ENCODE measurements at regions not wholly inside any gene's neighbourhood (a gene's known extent, or its start where the extent isn't known, plus 50 kb on each side); places are given as distances from the start of the nearest gene placed in this dataset.

DNA sequence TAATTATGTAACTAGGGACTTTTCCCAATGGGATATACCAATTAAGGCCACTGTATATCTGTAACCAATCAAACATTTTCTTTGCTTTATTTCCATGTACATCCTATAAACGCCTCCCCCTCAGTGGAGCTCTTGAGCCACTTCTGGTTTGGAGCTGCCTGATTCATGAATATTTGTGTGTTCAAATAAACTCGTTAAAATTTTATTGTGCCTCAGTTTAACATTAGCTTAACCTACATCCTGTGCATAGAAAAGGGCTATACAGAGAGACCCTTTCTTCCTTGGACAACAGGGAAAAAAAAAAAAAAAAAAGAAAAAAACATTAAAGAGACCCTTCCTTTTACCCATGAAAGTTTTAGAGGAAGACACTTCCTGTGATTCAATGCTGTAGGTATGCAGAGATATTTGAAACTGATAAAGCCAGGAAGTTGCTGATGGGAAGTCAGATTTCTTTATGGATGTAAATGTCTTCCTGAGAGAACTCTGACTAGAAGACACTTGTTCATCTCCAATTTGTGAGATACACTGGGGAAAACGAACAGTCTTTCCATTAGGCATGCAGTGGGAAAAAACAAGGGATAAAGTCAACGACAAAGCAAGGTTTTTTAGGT is 614.6 kb upstream of the SOX11 start:
- ChIA-PET CTCF (ENCODE audit: low intra/inter-chr PET ratio, low total read pairs) (no interaction called here), POLR2A (no interaction called here)
- peaks cover 87% of the 10 kb centered on the region for H3K9me3 ChIP-seq (ENCODE audit: low read length)
- no peak overlapping the region for H3K9ac ChIP-seq (ENCODE audit: insufficient read depth, low read depth, low read length)
- no peak for ATAC-seq
- no peak overlapping the region for H3K4me3 ChIP-seq (replicated peaks in 1 of 3; ENCODE audit: insufficient read depth in 1 of 3, low read depth in 2 of 3, low read length in 3 of 3)
- BruUV-seq (replicated peaks): no TSS peak
- no peak overlapping the region for H3K4me2 ChIP-seq (ENCODE audit: low read depth, low read length)
- in situ Hi-C loops (cut with HindIII; ENCODE audit: extremely low pct_ligation_motif_present, low pct_unique_long_range_greater_than_20kb): no loop called here
- no peak overlapping the region for H2AFZ ChIP-seq (ENCODE audit: low read length)
- no peaks in the 10 kb centered on the region for H3K36me3 ChIP-seq (replicated peaks in 1 of 2; ENCODE audit: control insufficient read depth in 1 of 2, insufficient read depth in 2 of 2, low read length in 2 of 2)
- H4K20me1 ChIP-seq (ENCODE audit: insufficient read depth, low read length): no peaks in the 10 kb centered on the region
- H3K79me2 ChIP-seq (ENCODE audit: insufficient read depth, low read length): no peaks in the 10 kb centered on the region
- DNase-seq (ENCODE audit: low spot score): no peak
- H3K4me1 ChIP-seq (ENCODE audit: insufficient read depth, low read length): no peaks in the 10 kb centered on the region
- no peaks in the 10 kb centered on the region for H3K27me3 ChIP-seq (ENCODE audit: control insufficient read depth in 1 of 2, insufficient read depth in 2 of 2, low read length in 2 of 2)
- TF ChIP-seq, protein P1, sequence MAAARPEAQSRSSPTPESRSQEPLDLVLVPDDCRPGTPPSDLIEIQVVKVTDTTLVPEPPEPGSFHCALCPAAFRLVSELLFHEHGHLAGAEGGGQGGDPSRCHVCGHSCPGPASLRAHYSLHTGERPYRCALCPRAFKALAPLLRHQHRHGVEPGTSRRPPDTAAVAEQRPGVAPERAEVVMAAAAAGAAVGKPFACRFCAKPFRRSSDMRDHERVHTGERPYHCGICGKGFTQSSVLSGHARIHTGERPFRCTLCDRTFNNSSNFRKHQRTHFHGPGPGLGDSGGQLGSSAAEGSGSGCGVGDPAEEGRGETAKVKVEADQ (CRISPR knock-in tag; IDR thresholded peaks at IDR 0.05; ENCODE audit: borderline replicate concordance): no peak
- TF ChIP-seq KLF12 (CRISPR knock-in tag; IDR thresholded peaks at IDR 0.05; ENCODE audit: borderline replicate concordance) (no peak), ZBTB7B (CRISPR knock-in tag; IDR thresholded peaks at IDR 0.05) (no peak), ZNF562 (CRISPR knock-in tag; IDR thresholded peaks at IDR 0.05; ENCODE audit: borderline replicate concordance) (no peak), ZNF30 (CRISPR knock-in tag; IDR thresholded peaks at IDR 0.05) (no peak), ZNF530 (CRISPR knock-in tag; IDR thresholded peaks at IDR 0.05; ENCODE audit: low read depth) (no peak), SRF (IDR thresholded peaks at IDR 0.05; ENCODE audit: low read depth, low read length) (no peak), RFX5 (IDR thresholded peaks at IDR 0.05; ENCODE audit: low read depth, low read length) (no peak), TGIF2 (CRISPR knock-in tag; IDR thresholded peaks at IDR 0.05) (no peak), NKX3-1 (CRISPR knock-in tag; IDR thresholded peaks at IDR 0.05) (no peak), GZF1 (CRISPR knock-in tag; IDR thresholded peaks at IDR 0.05) (no peak), MTF1 (CRISPR knock-in tag; IDR thresholded peaks at IDR 0.05) (no peak), ZNF460 (CRISPR knock-in tag; IDR thresholded peaks at IDR 0.05; ENCODE audit: borderline replicate concordance) (no peak)
- TF ChIP-seq, protein P2, sequence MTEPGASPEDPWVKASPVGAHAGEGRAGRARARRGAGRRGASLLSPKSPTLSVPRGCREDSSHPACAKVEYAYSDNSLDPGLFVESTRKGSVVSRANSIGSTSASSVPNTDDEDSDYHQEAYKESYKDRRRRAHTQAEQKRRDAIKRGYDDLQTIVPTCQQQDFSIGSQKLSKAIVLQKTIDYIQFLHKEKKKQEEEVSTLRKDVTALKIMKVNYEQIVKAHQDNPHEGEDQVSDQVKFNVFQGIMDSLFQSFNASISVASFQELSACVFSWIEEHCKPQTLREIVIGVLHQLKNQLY (CRISPR knock-in tag; IDR thresholded peaks at IDR 0.05): no peak
- TF ChIP-seq, protein P3, sequence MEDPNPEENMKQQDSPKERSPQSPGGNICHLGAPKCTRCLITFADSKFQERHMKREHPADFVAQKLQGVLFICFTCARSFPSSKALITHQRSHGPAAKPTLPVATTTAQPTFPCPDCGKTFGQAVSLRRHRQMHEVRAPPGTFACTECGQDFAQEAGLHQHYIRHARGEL (CRISPR knock-in tag; IDR thresholded peaks at IDR 0.05): no peak
- TF ChIP-seq, protein P4, sequence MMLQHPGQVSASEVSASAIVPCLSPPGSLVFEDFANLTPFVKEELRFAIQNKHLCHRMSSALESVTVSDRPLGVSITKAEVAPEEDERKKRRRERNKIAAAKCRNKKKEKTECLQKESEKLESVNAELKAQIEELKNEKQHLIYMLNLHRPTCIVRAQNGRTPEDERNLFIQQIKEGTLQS (CRISPR knock-in tag; IDR thresholded peaks at IDR 0.05): no peak
- no peak overlapping the region for H3K27ac ChIP-seq (ENCODE audit: extremely low read length, insufficient read depth, low read length)
- intact Hi-C loops (cut with micrococcal nuclease; ENCODE audit: unreplicated experiment): no loop called here
- no peak for FAIRE-seq
- under 1% methylated on average over 4 of the region's 4 CpGs for WGBS (ENCODE audit: low lambda C conversion rate)
